K562 (cell line): ENCODE measurements at regions not wholly inside any gene's neighbourhood (a gene's known extent, or its start where the extent isn't known, plus 50 kb on each side); places are given as distances from the start of the nearest gene placed in this dataset.

Source experiments
- CAMTA2 ChIP-seq: fragments of 250-450 bp; sonication (Bioruptor Pico); conservative IDR thresholded peaks from 2 replicates; pipeline ENCODE4 v1.5.1; 2022
- HDAC3 ChIP-seq: fragments of 450-650 bp; IDR thresholded peaks from 2 replicates; pipeline ENCODE4 v1.6.1; 2018; ENCODE audit warnings: borderline replicate concordance, mild to moderate bottlenecking, moderate library complexity; ENCODE audit not compliant: partially characterized antibody
- MXI1 ChIP-seq: IDR thresholded peaks from 2 replicates; pipeline ENCODE4 v1.6.1; 2011; ENCODE audit warnings: low read depth, mild to moderate bottlenecking, improper control_type of control experiment, low read length
- POLR2AphosphoS5 ChIP-seq: IDR thresholded peaks from 2 replicates; pipeline ENCODE4 v1.6.1; 2011; ENCODE audit warnings: mild to moderate bottlenecking, low read depth, low read length, moderate library complexity; ENCODE audit not compliant: control insufficient read depth, insufficient read depth
- SPI1 ChIP-seq: IDR thresholded peaks from 2 replicates; pipeline ENCODE4 v1.6.1; 2011; ENCODE audit warnings: low read depth, low read length, control low read depth, borderline replicate concordance
- SREBF2 ChIP-seq: sonication (generic); formaldehyde crosslinking; IDR thresholded peaks from 2 replicates; pipeline ENCODE4 v1.4.0; 2020; ENCODE audit warnings: mild to moderate bottlenecking, missing genetic modification reagents
- ZC3H4 ChIP-seq: sonication (generic); formaldehyde crosslinking; IDR thresholded peaks from 2 replicates; pipeline ENCODE4 v1.9.0; 2021; ENCODE audit warnings: missing genetic modification reagents, borderline replicate concordance
- ZNF3 ChIP-seq: fragments of 250-450 bp; sonication (Bioruptor Pico); IDR thresholded peaks from 2 replicates; pipeline ENCODE4 v1.5.0; 2021; ENCODE audit warnings: mild to moderate bottlenecking, moderate library complexity
- TF ChIP-seq, protein P1 (sequence below), 2 experiments: fragments of 450-650 bp; formaldehyde crosslinking in 1 of 2; IDR thresholded peaks; 2 replicates each; pipeline versions ENCODE4 v1.4.0 to v1.6.1; 2014 to 2020; ENCODE audit warnings: mild to moderate bottlenecking in 2 of 2, borderline replicate concordance in 1 of 2, low read depth in 1 of 2
- TF ChIP-seq, protein P2 (sequence below), 3 experiments: IDR thresholded peaks in 2 of 3; conservative IDR thresholded peaks in 1 of 3; 2 replicates each; pipeline ENCODE4 v1.5.1; 2011 to 2012; ENCODE audit warnings: low read length in 3 of 3, mild to moderate bottlenecking in 3 of 3, control low read depth in 2 of 3, improper control_type of control experiment in 1 of 3, inconsistent platforms in 1 of 3, low read depth in 1 of 3, mixed read lengths in 1 of 3, moderate library complexity in 1 of 3; ENCODE audit not compliant: insufficient read depth in 2 of 3
- TF ChIP-seq, protein P3 (sequence below): fragments of 150-350 bp; IDR thresholded peaks from 2 replicates; pipeline ENCODE4 v1.6.1; 2014; ENCODE audit warnings: low read depth, mild to moderate bottlenecking, low read length, borderline replicate concordance

DNA sequence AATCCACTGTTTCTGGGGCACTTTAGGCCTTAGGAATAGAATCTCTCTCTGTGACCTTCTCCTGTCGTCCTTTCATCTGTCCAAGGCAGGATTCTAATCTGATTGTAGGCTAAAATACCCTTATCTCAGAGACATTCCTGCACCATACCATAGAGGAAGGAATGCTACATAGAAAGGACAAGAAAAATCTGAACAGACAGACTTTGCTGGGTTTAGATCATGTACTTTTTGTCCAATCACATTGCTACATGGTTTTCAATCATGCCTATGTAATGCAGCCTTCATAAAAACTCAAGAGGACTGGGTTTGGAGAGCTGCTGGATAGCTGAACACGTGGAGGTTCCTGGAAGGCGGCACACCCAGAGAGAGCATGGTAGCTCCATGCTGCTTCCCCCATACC lies 378.5 kb upstream of the SEMA6D start:
- TF ChIP-seq, protein P1, sequence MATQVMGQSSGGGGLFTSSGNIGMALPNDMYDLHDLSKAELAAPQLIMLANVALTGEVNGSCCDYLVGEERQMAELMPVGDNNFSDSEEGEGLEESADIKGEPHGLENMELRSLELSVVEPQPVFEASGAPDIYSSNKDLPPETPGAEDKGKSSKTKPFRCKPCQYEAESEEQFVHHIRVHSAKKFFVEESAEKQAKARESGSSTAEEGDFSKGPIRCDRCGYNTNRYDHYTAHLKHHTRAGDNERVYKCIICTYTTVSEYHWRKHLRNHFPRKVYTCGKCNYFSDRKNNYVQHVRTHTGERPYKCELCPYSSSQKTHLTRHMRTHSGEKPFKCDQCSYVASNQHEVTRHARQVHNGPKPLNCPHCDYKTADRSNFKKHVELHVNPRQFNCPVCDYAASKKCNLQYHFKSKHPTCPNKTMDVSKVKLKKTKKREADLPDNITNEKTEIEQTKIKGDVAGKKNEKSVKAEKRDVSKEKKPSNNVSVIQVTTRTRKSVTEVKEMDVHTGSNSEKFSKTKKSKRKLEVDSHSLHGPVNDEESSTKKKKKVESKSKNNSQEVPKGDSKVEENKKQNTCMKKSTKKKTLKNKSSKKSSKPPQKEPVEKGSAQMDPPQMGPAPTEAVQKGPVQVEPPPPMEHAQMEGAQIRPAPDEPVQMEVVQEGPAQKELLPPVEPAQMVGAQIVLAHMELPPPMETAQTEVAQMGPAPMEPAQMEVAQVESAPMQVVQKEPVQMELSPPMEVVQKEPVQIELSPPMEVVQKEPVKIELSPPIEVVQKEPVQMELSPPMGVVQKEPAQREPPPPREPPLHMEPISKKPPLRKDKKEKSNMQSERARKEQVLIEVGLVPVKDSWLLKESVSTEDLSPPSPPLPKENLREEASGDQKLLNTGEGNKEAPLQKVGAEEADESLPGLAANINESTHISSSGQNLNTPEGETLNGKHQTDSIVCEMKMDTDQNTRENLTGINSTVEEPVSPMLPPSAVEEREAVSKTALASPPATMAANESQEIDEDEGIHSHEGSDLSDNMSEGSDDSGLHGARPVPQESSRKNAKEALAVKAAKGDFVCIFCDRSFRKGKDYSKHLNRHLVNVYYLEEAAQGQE (IDR thresholded peaks at IDR 0.05; ENCODE audit: borderline replicate concordance) = no peak
- TF ChIP-seq, protein P1 (CRISPR knock-in tag; IDR thresholded peaks at IDR 0.05; ENCODE audit: low read depth) = no peak
- TF ChIP-seq SREBF2 (CRISPR knock-in tag) (no peak), ZNF3 (CRISPR knock-in tag) (no peak), ZC3H4 (no peak), CAMTA2 (CRISPR knock-in tag) (no peak), MXI1 (no peak), HDAC3 (no peak), POLR2AphosphoS5 (no peak), SPI1 (no peak)
- TF ChIP-seq, protein P2, sequence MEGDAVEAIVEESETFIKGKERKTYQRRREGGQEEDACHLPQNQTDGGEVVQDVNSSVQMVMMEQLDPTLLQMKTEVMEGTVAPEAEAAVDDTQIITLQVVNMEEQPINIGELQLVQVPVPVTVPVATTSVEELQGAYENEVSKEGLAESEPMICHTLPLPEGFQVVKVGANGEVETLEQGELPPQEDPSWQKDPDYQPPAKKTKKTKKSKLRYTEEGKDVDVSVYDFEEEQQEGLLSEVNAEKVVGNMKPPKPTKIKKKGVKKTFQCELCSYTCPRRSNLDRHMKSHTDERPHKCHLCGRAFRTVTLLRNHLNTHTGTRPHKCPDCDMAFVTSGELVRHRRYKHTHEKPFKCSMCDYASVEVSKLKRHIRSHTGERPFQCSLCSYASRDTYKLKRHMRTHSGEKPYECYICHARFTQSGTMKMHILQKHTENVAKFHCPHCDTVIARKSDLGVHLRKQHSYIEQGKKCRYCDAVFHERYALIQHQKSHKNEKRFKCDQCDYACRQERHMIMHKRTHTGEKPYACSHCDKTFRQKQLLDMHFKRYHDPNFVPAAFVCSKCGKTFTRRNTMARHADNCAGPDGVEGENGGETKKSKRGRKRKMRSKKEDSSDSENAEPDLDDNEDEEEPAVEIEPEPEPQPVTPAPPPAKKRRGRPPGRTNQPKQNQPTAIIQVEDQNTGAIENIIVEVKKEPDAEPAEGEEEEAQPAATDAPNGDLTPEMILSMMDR (IDR thresholded peaks at IDR 0.05 in 2 of 3, conservative IDR thresholded peaks at IDR 0.05 in 1 of 3; ENCODE audit: insufficient read depth in 2 of 3, low read depth in 1 of 3, low read length in 3 of 3) = no peak
- TF ChIP-seq, protein P3, sequence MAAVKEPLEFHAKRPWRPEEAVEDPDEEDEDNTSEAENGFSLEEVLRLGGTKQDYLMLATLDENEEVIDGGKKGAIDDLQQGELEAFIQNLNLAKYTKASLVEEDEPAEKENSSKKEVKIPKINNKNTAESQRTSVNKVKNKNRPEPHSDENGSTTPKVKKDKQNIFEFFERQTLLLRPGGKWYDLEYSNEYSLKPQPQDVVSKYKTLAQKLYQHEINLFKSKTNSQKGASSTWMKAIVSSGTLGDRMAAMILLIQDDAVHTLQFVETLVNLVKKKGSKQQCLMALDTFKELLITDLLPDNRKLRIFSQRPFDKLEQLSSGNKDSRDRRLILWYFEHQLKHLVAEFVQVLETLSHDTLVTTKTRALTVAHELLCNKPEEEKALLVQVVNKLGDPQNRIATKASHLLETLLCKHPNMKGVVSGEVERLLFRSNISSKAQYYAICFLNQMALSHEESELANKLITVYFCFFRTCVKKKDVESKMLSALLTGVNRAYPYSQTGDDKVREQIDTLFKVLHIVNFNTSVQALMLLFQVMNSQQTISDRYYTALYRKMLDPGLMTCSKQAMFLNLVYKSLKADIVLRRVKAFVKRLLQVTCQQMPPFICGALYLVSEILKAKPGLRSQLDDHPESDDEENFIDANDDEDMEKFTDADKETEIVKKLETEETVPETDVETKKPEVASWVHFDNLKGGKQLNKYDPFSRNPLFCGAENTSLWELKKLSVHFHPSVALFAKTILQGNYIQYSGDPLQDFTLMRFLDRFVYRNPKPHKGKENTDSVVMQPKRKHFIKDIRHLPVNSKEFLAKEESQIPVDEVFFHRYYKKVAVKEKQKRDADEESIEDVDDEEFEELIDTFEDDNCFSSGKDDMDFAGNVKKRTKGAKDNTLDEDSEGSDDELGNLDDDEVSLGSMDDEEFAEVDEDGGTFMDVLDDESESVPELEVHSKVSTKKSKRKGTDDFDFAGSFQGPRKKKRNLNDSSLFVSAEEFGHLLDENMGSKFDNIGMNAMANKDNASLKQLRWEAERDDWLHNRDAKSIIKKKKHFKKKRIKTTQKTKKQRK = no peak
